GM23338 (cell line): ENCODE measurements at regions not wholly inside any gene's neighbourhood (a gene's known extent, or its start where the extent isn't known, plus 50 kb on each side); places are given as distances from the start of the nearest gene placed in this dataset.

Experiments
- ATAC-seq: fragments of 200-7000 bp; cut with Tn5 transposase; 3 replicates; pipeline ENCODE4 v1.9.1; 2020
- DNase-seq: peaks from one replicate; pipeline ENCODE4 v3.0.0-alpha.2; 2015; ENCODE audit warnings: low spot score
- H2AFZ ChIP-seq: fragments of 200-600 bp; sonication (generic); 2 replicates; pipeline ENCODE4 v1.8.0; 2016; ENCODE audit warnings: antibody characterized with exemption, mild to moderate bottlenecking, moderate library complexity
- H3F3A ChIP-seq: fragments of 200-600 bp; sonication (generic); replicated peaks from 2 replicates; pipeline ENCODE4 v1.8.0; 2017; ENCODE audit warnings: antibody characterized with exemption, mixed run types, low read depth
- H3K27ac ChIP-seq: fragments of 200-600 bp; sonication (generic); 2 replicates; pipeline ENCODE4 v1.6.1; 2016; ENCODE audit warnings: low read depth
- H3K27me3 ChIP-seq: fragments of 200-600 bp; sonication (generic); 2 replicates; pipeline ENCODE4 v1.8.0; 2016; ENCODE audit warnings: mild to moderate bottlenecking, mixed run types, moderate library complexity; ENCODE audit not compliant: insufficient read depth
- H3K36me3 ChIP-seq: fragments of 200-600 bp; sonication (generic); 2 replicates; pipeline ENCODE4 v1.8.0; 2016; ENCODE audit warnings: mild to moderate bottlenecking; ENCODE audit not compliant: insufficient read depth
- H3K4me1 ChIP-seq: fragments of 200-600 bp; sonication (generic); 2 replicates; pipeline ENCODE4 v1.8.0; 2016; ENCODE audit warnings: mild to moderate bottlenecking, moderate library complexity; ENCODE audit not compliant: insufficient read depth
- H3K4me2 ChIP-seq: fragments of 200-600 bp; sonication (generic); 2 replicates; pipeline ENCODE4 v1.7.1; 2017; ENCODE audit warnings: mixed run types
- H3K4me3 ChIP-seq: fragments of 200-600 bp; sonication (generic); 2 replicates; pipeline ENCODE4 v1.6.1; 2016; ENCODE audit warnings: mixed run types
- H3K79me2 ChIP-seq: fragments of 200-600 bp; sonication (generic); replicated peaks from 2 replicates; pipeline ENCODE4 v1.8.0; 2017; ENCODE audit warnings: mild to moderate bottlenecking; ENCODE audit not compliant: insufficient read depth
- H3K9me2 ChIP-seq: fragments of 200-600 bp; sonication (generic); 2 replicates; pipeline ENCODE4 v1.8.0; 2017; ENCODE audit not compliant: insufficient read depth
- H4K20me1 ChIP-seq: fragments of 200-600 bp; sonication (generic); replicated peaks from 2 replicates; pipeline ENCODE4 v1.8.0; 2017; ENCODE audit warnings: mild to moderate bottlenecking; ENCODE audit not compliant: insufficient read depth
- H3K27ac Mint-ChIP-seq: 2 replicates; pipeline ENCODE4 v1.8.0; 2020; ENCODE audit warnings: inconsistent platforms, mild to moderate bottlenecking, moderate library complexity, mixed read lengths
- H3K27me3 Mint-ChIP-seq: 3 replicates; pipeline ENCODE4 v1.8.0; 2022; ENCODE audit warnings: low read depth, mild to moderate bottlenecking, moderate library complexity, mixed read lengths, inconsistent platforms; ENCODE audit not compliant: insufficient read depth, poor library complexity
- H3K36me3 Mint-ChIP-seq: 3 replicates; pipeline ENCODE4 v1.8.0; 2021; ENCODE audit warnings: low read depth, mild to moderate bottlenecking, inconsistent platforms, moderate library complexity, mixed read lengths
- H3K4me1 Mint-ChIP-seq: 3 replicates; pipeline ENCODE4 v1.8.0; 2020; ENCODE audit warnings: mild to moderate bottlenecking, inconsistent platforms, mixed read lengths
- H3K4me3 Mint-ChIP-seq: 3 replicates; pipeline ENCODE4 v1.8.0; 2021; ENCODE audit warnings: moderate library complexity, mild to moderate bottlenecking, inconsistent platforms, mixed read lengths
- H3K9me3 Mint-ChIP-seq: 3 replicates; pipeline ENCODE4 v1.8.0; 2020; ENCODE audit warnings: moderate library complexity, mild to moderate bottlenecking, inconsistent platforms, mixed read lengths
- CREB1 ChIP-seq: fragments of 250-450 bp; sonication (Bioruptor Pico); IDR thresholded peaks from 2 replicates; pipeline ENCODE4 v1.5.0; 2020; ENCODE audit warnings: low read depth, mild to moderate bottlenecking, moderate library complexity
- EZH2 ChIP-seq: fragments of 200-600 bp; sonication (generic); IDR thresholded peaks from one replicate; pipeline ENCODE4 v1.8.0; 2017; ENCODE audit warnings: antibody characterized with exemption, mild to moderate bottlenecking, low read depth; ENCODE audit not compliant: unreplicated experiment
- EZH2phosphoT487 ChIP-seq: fragments of 200-600 bp; sonication (generic); IDR thresholded peaks from one replicate; pipeline ENCODE4 v1.8.1; 2018; ENCODE audit warnings: antibody characterized with exemption; ENCODE audit not compliant: unreplicated experiment
- JUNB ChIP-seq: IDR thresholded peaks from one replicate; pipeline ENCODE4 v1.6.1; 2016; ENCODE audit warnings: antibody characterized with exemption; ENCODE audit not compliant: unreplicated experiment
- NANOG ChIP-seq: IDR thresholded peaks from 2 replicates; pipeline ENCODE4 v1.6.1; 2016; ENCODE audit warnings: antibody characterized with exemption, borderline replicate concordance
- POLR2AphosphoS5 ChIP-seq: IDR thresholded peaks from 2 replicates; pipeline ENCODE4 v1.6.1; 2016; ENCODE audit warnings: antibody characterized with exemption, low read depth
- STAT1 ChIP-seq: IDR thresholded peaks from one replicate; pipeline ENCODE4 v1.6.1; 2016; ENCODE audit warnings: antibody characterized with exemption; ENCODE audit not compliant: unreplicated experiment
- ZNF114 ChIP-seq: fragments of 250-450 bp; sonication (Bioruptor Pico); IDR thresholded peaks from 2 replicates; pipeline ENCODE4 v1.5.0; 2020; ENCODE audit warnings: mild to moderate bottlenecking, moderate library complexity
- ZNF331 ChIP-seq: fragments of 250-450 bp; sonication (Bioruptor Pico); IDR thresholded peaks from 2 replicates; pipeline ENCODE4 v1.5.0; 2020; ENCODE audit warnings: low read depth, mild to moderate bottlenecking, moderate library complexity
- TF ChIP-seq, protein P1 (sequence below): IDR thresholded peaks from one replicate; pipeline ENCODE4 v1.6.1; 2018; ENCODE audit warnings: antibody characterized with exemption; ENCODE audit not compliant: unreplicated experiment
- TF ChIP-seq, protein P2 (sequence below): fragments of 250-450 bp; sonication (Bioruptor Pico); IDR thresholded peaks from 2 replicates; pipeline ENCODE4 v1.5.0; 2020; ENCODE audit warnings: mild to moderate bottlenecking, moderate library complexity
- TF ChIP-seq, protein P3 (sequence below): IDR thresholded peaks from 2 replicates; pipeline ENCODE4 v1.6.1; 2016; ENCODE audit warnings: antibody characterized with exemption
- TF ChIP-seq, protein P4 (sequence below), 2 experiments: fragments of 200-600 bp in 1 of 2; sonication (generic) in 1 of 2; conservative IDR thresholded peaks; 2 replicates each; pipeline versions ENCODE4 v1.5.1 to v1.6.1; 2016 to 2017; ENCODE audit warnings: antibody characterized with exemption in 2 of 2, low read depth in 2 of 2, mild to moderate bottlenecking in 2 of 2, moderate library complexity in 1 of 2

DNA sequence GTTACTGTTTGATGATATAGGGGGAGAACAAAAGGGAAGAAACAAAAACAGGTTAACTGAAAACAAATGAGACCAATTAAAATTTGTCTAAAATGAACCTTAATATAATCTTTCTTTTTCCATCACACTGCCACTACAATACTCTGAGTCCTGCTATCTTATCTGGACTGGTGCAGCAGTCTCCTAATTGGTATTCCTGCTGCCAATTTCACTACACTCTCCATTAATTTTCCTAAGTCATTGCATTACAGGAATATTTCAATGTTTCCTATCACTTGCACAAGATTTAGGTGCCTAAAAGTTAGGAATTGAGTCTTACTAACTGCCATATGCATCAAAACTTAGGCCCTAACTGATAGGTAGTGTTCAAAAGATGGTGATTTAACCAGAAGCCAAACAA is 884.9 kb upstream of the MGAT4C start:
- Histone ChIP-seq H3K4me2 (no peak overlapping the region), H3K4me3 (no peak overlapping the region), H3K36me3 (no peaks in the 10 kb centered on the region), H4K20me1 (no peaks in the 10 kb centered on the region), H3K79me2 (no peaks in the 10 kb centered on the region), H3K4me1 (no peaks in the 10 kb centered on the region), H3K27me3 (no peaks in the 10 kb centered on the region), H2AFZ (no peak overlapping the region), H3K9me2 (peaks cover 3% of the 10 kb centered on the region; the same call in 1 of the 2 replicates), H3F3A (no peaks in the 10 kb centered on the region), H3K27ac (no peak overlapping the region)
- ATAC-seq = no peak
- H3K36me3 Mint-ChIP-seq = peaks cover 4% of the 10 kb centered on the region; the same call in 2 of the 3 replicates
- no peaks in the 10 kb centered on the region for H3K27me3 Mint-ChIP-seq
- peaks cover 2% of the 10 kb centered on the region; the same call in 1 of the 3 replicates for H3K4me1 Mint-ChIP-seq
- H3K27ac Mint-ChIP-seq = no peak overlapping the region
- no peak for DNase-seq
- no peak overlapping the region for H3K4me3 Mint-ChIP-seq
- H3K9me3 Mint-ChIP-seq = no peaks in the 10 kb centered on the region; the same call in 2 of the 3 replicates
- TF ChIP-seq JUNB (no peak), ZNF331 (no peak), EZH2phosphoT487 (no peak), ZNF114 (CRISPR knock-in tag) (no peak), STAT1 (no peak), EZH2 (no peak), CREB1 (no peak), POLR2AphosphoS5 (no peak), NANOG (no peak)
- TF ChIP-seq, protein P1, sequence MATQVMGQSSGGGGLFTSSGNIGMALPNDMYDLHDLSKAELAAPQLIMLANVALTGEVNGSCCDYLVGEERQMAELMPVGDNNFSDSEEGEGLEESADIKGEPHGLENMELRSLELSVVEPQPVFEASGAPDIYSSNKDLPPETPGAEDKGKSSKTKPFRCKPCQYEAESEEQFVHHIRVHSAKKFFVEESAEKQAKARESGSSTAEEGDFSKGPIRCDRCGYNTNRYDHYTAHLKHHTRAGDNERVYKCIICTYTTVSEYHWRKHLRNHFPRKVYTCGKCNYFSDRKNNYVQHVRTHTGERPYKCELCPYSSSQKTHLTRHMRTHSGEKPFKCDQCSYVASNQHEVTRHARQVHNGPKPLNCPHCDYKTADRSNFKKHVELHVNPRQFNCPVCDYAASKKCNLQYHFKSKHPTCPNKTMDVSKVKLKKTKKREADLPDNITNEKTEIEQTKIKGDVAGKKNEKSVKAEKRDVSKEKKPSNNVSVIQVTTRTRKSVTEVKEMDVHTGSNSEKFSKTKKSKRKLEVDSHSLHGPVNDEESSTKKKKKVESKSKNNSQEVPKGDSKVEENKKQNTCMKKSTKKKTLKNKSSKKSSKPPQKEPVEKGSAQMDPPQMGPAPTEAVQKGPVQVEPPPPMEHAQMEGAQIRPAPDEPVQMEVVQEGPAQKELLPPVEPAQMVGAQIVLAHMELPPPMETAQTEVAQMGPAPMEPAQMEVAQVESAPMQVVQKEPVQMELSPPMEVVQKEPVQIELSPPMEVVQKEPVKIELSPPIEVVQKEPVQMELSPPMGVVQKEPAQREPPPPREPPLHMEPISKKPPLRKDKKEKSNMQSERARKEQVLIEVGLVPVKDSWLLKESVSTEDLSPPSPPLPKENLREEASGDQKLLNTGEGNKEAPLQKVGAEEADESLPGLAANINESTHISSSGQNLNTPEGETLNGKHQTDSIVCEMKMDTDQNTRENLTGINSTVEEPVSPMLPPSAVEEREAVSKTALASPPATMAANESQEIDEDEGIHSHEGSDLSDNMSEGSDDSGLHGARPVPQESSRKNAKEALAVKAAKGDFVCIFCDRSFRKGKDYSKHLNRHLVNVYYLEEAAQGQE = no peak
- TF ChIP-seq, protein P2, sequence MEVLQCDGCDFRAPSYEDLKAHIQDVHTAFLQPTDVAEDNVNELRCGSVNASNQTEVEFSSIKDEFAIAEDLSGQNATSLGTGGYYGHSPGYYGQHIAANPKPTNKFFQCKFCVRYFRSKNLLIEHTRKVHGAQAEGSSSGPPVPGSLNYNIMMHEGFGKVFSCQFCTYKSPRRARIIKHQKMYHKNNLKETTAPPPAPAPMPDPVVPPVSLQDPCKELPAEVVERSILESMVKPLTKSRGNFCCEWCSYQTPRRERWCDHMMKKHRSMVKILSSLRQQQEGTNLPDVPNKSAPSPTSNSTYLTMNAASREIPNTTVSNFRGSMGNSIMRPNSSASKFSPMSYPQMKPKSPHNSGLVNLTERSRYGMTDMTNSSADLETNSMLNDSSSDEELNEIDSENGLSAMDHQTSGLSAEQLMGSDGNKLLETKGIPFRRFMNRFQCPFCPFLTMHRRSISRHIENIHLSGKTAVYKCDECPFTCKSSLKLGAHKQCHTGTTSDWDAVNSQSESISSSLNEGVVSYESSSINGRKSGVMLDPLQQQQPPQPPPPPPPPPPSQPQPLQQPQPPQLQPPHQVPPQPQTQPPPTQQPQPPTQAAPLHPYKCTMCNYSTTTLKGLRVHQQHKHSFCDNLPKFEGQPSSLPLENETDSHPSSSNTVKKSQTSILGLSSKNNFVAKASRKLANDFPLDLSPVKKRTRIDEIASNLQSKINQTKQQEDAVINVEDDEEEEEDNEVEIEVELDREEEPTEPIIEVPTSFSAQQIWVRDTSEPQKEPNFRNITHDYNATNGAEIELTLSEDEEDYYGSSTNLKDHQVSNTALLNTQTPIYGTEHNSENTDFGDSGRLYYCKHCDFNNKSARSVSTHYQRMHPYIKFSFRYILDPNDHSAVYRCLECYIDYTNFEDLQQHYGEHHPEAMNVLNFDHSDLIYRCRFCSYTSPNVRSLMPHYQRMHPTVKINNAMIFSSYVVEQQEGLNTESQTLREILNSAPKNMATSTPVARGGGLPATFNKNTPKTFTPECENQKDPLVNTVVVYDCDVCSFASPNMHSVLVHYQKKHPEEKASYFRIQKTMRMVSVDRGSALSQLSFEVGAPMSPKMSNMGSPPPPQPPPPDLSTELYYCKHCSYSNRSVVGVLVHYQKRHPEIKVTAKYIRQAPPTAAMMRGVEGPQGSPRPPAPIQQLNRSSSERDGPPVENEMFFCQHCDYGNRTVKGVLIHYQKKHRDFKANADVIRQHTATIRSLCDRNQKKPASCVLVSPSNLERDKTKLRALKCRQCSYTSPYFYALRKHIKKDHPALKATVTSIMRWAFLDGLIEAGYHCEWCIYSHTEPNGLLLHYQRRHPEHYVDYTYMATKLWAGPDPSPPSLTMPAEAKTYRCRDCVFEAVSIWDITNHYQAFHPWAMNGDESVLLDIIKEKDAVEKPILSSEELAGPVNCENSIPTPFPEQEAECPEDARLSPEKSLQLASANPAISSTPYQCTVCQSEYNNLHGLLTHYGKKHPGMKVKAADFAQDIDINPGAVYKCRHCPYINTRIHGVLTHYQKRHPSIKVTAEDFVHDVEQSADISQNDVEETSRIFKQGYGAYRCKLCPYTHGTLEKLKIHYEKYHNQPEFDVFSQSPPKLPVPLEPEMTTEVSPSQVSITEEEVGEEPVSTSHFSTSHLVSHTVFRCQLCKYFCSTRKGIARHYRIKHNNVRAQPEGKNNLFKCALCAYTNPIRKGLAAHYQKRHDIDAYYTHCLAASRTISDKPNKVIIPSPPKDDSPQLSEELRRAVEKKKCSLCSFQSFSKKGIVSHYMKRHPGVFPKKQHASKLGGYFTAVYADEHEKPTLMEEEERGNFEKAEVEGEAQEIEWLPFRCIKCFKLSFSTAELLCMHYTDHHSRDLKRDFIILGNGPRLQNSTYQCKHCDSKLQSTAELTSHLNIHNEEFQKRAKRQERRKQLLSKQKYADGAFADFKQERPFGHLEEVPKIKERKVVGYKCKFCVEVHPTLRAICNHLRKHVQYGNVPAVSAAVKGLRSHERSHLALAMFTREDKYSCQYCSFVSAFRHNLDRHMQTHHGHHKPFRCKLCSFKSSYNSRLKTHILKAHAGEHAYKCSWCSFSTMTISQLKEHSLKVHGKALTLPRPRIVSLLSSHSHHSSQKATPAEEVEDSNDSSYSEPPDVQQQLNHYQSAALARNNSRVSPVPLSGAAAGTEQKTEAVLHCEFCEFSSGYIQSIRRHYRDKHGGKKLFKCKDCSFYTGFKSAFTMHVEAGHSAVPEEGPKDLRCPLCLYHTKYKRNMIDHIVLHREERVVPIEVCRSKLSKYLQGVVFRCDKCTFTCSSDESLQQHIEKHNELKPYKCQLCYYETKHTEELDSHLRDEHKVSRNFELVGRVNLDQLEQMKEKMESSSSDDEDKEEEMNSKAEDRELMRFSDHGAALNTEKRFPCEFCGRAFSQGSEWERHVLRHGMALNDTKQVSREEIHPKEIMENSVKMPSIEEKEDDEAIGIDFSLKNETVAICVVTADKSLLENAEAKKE (CRISPR knock-in tag) = no peak
- TF ChIP-seq, protein P3, sequence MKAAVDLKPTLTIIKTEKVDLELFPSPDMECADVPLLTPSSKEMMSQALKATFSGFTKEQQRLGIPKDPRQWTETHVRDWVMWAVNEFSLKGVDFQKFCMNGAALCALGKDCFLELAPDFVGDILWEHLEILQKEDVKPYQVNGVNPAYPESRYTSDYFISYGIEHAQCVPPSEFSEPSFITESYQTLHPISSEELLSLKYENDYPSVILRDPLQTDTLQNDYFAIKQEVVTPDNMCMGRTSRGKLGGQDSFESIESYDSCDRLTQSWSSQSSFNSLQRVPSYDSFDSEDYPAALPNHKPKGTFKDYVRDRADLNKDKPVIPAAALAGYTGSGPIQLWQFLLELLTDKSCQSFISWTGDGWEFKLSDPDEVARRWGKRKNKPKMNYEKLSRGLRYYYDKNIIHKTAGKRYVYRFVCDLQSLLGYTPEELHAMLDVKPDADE = no peak
- TF ChIP-seq, protein P4, sequence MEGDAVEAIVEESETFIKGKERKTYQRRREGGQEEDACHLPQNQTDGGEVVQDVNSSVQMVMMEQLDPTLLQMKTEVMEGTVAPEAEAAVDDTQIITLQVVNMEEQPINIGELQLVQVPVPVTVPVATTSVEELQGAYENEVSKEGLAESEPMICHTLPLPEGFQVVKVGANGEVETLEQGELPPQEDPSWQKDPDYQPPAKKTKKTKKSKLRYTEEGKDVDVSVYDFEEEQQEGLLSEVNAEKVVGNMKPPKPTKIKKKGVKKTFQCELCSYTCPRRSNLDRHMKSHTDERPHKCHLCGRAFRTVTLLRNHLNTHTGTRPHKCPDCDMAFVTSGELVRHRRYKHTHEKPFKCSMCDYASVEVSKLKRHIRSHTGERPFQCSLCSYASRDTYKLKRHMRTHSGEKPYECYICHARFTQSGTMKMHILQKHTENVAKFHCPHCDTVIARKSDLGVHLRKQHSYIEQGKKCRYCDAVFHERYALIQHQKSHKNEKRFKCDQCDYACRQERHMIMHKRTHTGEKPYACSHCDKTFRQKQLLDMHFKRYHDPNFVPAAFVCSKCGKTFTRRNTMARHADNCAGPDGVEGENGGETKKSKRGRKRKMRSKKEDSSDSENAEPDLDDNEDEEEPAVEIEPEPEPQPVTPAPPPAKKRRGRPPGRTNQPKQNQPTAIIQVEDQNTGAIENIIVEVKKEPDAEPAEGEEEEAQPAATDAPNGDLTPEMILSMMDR (conservative IDR thresholded peaks at IDR 0.05; ENCODE audit: low read depth in 2 of 2) = no peak
